Panc1 (cell line): ENCODE measurements at regions not wholly inside any gene's neighbourhood (a gene's known extent, or its start where the extent isn't known, plus 50 kb on each side); places are given as distances from the start of the nearest gene placed in this dataset.
"Not testable (repeated sequence)": the region's sequence is repeated elsewhere in the genome, so short reads cannot be mapped to it uniquely, and the experiment has no call there.

ENCODE experiments used
- ATAC-seq: fragments of 200-7000 bp; cut with Tn5 transposase; 2 replicates; pipeline ENCODE4 v1.9.1; 2020; ENCODE audit warnings: mild to moderate bottlenecking, moderate library complexity
- BruUV-seq: library from RNA; stranded (reverse); fragments of 400-500 nt; replicated peaks from 2 replicates; lab custom pipeline; 2021; lab: Mats Ljungman, UMichigan
- CTCF ChIA-PET: fragments of 300-600 bp; sonication (Branson Sonifier 250); formaldehyde crosslinking; loops from one replicate; lab custom pipeline; 2022; ENCODE audit warnings: antibody characterized with exemption; lab: Charles Lee
- POLR2A ChIA-PET: fragments of 300-600 bp; sonication (Branson Sonifier 250); formaldehyde crosslinking; loops from one replicate; lab custom pipeline; 2022; ENCODE audit warnings: antibody characterized with exemption; lab: Charles Lee
- DNase-seq: peaks from one replicate; pipeline ENCODE4 v3.0.0-alpha.2; 2010; ENCODE audit warnings: low read depth, low spot score
- H3K27ac ChIP-seq: 2 replicates; pipeline ENCODE4 v1.5.1; 2011; ENCODE audit warnings: mild to moderate bottlenecking, low read length, inconsistent platforms
- H3K27me3 ChIP-seq: fragments of 200-500 bp; sonication (Bioruptor generic); 2 replicates; pipeline ENCODE4 v1.6.0; 2014; ENCODE audit warnings: low read length, inconsistent platforms; ENCODE audit not compliant: control insufficient read depth, insufficient read depth
- H3K36me3 ChIP-seq: fragments of 200-500 bp; sonication (Bioruptor generic); 2 replicates; pipeline ENCODE4 v1.5.1; 2014; ENCODE audit warnings: inconsistent platforms, mild to moderate bottlenecking, low read length, moderate library complexity; ENCODE audit not compliant: control insufficient read depth, insufficient read depth
- H3K4me1 ChIP-seq: 2 replicates; pipeline ENCODE4 v1.5.1; 2011; ENCODE audit warnings: inconsistent platforms, mild to moderate bottlenecking, low read length, moderate library complexity; ENCODE audit not compliant: control insufficient read depth, insufficient read depth
- H3K4me3 ChIP-seq, 2 experiments: 2 replicates each; pipeline ENCODE4 v1.5.1; 2011 to 2012; ENCODE audit warnings: low read depth in 2 of 2, low read length in 2 of 2, mild to moderate bottlenecking in 2 of 2, inconsistent platforms in 1 of 2, moderate library complexity in 1 of 2
- H3K9me3 ChIP-seq: fragments of 200-500 bp; sonication (Bioruptor generic); 2 replicates; pipeline ENCODE4 v1.5.1; 2014; ENCODE audit warnings: low read depth, mild to moderate bottlenecking, inconsistent platforms, low read length, moderate library complexity; ENCODE audit not compliant: control insufficient read depth, insufficient read depth
- POLR2AphosphoS5 ChIP-seq: IDR thresholded peaks from 2 replicates; pipeline ENCODE4 v1.6.1; 2012; ENCODE audit warnings: mild to moderate bottlenecking, low read depth, low read length, moderate library complexity
- SIN3A ChIP-seq: IDR thresholded peaks from 2 replicates; pipeline ENCODE4 v1.6.1; 2012; ENCODE audit warnings: low read depth, mild to moderate bottlenecking, low read length, moderate library complexity, borderline replicate concordance; ENCODE audit not compliant: insufficient read depth
- TCF7L2 ChIP-seq: IDR thresholded peaks from 2 replicates; pipeline ENCODE4 v1.6.1; 2011; ENCODE audit warnings: mild to moderate bottlenecking, low read depth, low read length, inconsistent platforms
- in situ Hi-C: cut with HindIII; loops from 2 replicates; pipeline ENCODE4 v1.10.0; 2016; ENCODE audit warnings: low sequenced_read_pairs, low pct_unique_long_range_greater_than_20kb
- intact Hi-C: fragments of 100-400 bp; cut with micrococcal nuclease; formaldehyde crosslinking; loops from one replicate; pipeline ENCODE4 v1.10.0; 2022; ENCODE audit not compliant: unreplicated experiment
- TF ChIP-seq, protein P1 (sequence below), 2 experiments: IDR thresholded peaks; 2 replicates each; pipeline ENCODE4 v1.6.1; 2011 to 2012; ENCODE audit warnings: low read depth in 2 of 2, control low read depth in 1 of 2, low read length in 1 of 2, mild to moderate bottlenecking in 1 of 2, moderate library complexity in 1 of 2; ENCODE audit not compliant: insufficient read depth in 1 of 2
- TF ChIP-seq, protein P2 (sequence below): fragments of 450-650 bp; IDR thresholded peaks from 2 replicates; pipeline ENCODE4 v1.5.1; 2017; ENCODE audit warnings: mild to moderate bottlenecking

DNA sequence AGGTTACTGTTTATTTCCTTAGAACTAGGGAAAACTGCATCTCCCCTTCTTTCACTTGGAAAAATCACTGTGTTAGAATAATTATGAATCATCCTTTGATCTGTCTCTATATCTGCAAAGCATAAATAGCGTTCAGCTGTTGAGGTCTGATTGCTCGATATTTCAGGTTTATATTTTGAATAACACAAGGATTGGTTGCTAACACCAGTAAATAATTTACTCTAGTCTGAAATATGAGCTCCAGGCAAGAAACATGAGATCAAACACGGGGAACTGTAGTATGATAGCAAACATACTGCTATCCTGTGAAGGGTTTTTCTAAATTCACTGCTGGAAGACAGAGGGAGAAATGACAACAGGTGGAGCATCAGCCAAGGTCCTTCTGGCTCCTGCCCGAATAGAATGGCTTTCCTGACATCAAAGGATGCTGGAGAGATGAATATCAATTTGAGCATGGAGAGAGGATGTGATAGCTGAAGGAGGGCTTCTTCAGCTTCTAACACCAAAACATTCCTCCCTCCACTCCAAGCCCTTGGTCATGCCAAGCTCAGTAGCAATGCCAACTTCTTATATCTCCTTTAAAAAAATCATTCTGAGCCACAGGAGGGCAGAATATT lies 450.3 kb downstream of the SHISA9 start:
- H3K4me3 ChIP-seq, result no peak overlapping the region
- ChIA-PET CTCF (no interaction called here), POLR2A (no interaction called here)
- H3K27ac ChIP-seq, result no peak overlapping the region
- H3K27me3 ChIP-seq, result no peaks in the 10 kb centered on the region
- no peaks in the 10 kb centered on the region for H3K36me3 ChIP-seq
- in situ Hi-C loops (no loop called here), intact Hi-C loops (no loop called here)
- DNase-seq, result no peak
- no peaks in the 10 kb centered on the region for H3K4me1 ChIP-seq
- no peaks in the 10 kb centered on the region for H3K9me3 ChIP-seq
- TF ChIP-seq, protein P1, sequence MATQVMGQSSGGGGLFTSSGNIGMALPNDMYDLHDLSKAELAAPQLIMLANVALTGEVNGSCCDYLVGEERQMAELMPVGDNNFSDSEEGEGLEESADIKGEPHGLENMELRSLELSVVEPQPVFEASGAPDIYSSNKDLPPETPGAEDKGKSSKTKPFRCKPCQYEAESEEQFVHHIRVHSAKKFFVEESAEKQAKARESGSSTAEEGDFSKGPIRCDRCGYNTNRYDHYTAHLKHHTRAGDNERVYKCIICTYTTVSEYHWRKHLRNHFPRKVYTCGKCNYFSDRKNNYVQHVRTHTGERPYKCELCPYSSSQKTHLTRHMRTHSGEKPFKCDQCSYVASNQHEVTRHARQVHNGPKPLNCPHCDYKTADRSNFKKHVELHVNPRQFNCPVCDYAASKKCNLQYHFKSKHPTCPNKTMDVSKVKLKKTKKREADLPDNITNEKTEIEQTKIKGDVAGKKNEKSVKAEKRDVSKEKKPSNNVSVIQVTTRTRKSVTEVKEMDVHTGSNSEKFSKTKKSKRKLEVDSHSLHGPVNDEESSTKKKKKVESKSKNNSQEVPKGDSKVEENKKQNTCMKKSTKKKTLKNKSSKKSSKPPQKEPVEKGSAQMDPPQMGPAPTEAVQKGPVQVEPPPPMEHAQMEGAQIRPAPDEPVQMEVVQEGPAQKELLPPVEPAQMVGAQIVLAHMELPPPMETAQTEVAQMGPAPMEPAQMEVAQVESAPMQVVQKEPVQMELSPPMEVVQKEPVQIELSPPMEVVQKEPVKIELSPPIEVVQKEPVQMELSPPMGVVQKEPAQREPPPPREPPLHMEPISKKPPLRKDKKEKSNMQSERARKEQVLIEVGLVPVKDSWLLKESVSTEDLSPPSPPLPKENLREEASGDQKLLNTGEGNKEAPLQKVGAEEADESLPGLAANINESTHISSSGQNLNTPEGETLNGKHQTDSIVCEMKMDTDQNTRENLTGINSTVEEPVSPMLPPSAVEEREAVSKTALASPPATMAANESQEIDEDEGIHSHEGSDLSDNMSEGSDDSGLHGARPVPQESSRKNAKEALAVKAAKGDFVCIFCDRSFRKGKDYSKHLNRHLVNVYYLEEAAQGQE (IDR thresholded peaks at IDR 0.05; ENCODE audit: insufficient read depth in 1 of 2, low read depth in 2 of 2, low read length in 1 of 2), result no peak
- TF ChIP-seq SIN3A, result no peak
- TF ChIP-seq POLR2AphosphoS5, result no peak
- TF ChIP-seq, protein P2, sequence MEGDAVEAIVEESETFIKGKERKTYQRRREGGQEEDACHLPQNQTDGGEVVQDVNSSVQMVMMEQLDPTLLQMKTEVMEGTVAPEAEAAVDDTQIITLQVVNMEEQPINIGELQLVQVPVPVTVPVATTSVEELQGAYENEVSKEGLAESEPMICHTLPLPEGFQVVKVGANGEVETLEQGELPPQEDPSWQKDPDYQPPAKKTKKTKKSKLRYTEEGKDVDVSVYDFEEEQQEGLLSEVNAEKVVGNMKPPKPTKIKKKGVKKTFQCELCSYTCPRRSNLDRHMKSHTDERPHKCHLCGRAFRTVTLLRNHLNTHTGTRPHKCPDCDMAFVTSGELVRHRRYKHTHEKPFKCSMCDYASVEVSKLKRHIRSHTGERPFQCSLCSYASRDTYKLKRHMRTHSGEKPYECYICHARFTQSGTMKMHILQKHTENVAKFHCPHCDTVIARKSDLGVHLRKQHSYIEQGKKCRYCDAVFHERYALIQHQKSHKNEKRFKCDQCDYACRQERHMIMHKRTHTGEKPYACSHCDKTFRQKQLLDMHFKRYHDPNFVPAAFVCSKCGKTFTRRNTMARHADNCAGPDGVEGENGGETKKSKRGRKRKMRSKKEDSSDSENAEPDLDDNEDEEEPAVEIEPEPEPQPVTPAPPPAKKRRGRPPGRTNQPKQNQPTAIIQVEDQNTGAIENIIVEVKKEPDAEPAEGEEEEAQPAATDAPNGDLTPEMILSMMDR, result no peak
- TF ChIP-seq TCF7L2, result no peak
- BruUV-seq, result no TSS peak
- ATAC-seq, result no peak

DNA sequence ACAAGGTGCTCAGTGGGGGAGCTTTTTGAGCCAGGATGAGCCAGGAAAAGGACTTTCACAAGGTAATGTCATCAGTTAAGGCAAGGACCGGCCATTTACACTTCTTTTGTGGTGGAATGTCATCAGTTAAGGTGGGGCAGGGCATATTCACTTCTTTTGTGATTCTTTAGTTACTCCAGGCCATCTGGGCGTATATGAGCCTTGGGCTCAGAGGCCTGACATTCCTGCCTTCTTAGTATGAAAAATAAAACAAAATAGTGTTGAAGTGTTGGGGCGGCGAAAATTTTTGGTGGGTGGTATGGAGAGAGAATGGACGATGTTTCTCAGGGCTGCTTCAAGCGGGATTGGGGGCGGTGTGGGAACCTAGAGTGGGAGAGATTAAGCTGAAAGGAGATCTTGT lies 451.4 kb downstream of the SHISA9 start:
- ATAC-seq, H3K9me3 ChIP-seq, POLR2A ChIA-PET, intact Hi-C loops, H3K27me3 ChIP-seq, in situ Hi-C loops, DNase-seq, H3K4me3 ChIP-seq, CTCF ChIA-PET, H3K27ac ChIP-seq, H3K4me1 ChIP-seq, H3K36me3 ChIP-seq, BruUV-seq: not testable (repeated sequence)

DNA sequence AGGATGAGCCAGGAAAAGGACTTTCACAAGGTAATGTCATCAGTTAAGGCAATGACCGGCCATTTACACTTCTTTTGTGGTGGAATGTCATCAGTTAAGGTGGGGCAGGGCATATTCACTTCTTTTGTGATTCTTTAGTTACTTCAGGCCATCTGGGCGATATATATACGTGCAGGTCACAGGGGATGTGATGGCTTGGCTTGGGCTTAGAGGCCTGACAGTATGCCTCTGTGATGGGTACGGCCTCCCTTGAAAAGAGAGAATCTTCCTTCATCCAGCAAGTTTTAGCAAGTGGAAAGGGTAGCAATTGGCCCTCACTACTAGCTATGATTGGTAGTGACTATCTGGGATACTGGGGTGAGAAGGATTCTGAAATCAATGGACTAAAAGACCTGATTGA lies 456.4 kb downstream of the SHISA9 start:
- BruUV-seq, DNase-seq, H3K9me3 ChIP-seq, H3K36me3 ChIP-seq, CTCF ChIA-PET, H3K27me3 ChIP-seq, ATAC-seq, H3K27ac ChIP-seq, intact Hi-C loops, in situ Hi-C loops, POLR2A ChIA-PET, H3K4me3 ChIP-seq, H3K4me1 ChIP-seq: not testable (repeated sequence)
